ENCODE measurements at regions not wholly inside any gene's neighbourhood (a gene's known extent, or its start where the extent isn't known, plus 50 kb on each side); places are given as distances from the start of the nearest gene placed in this dataset.

- WGBS (ENCODE audit: missing lambda C conversion rate): 3% methylated on average over 1 of the region's 1 CpG
- Histone ChIP-seq H3K4me3 (no peak overlapping the region), H3K9me3 (no peaks in the 10 kb centered on the region; the same call in 2 of the 3 replicates), H3K27ac (no peak overlapping the region), H3K4me2 (no peak overlapping the region), H3K4me1 (no peaks in the 10 kb centered on the region)
- CTCF ChIA-PET: no interaction called here
- TF ChIP-seq ZFP36 (IDR thresholded peaks at IDR 0.05; ENCODE audit: borderline replicate concordance, partially characterized antibody) (no peak), NPAS2 (CRISPR knock-in tag; IDR thresholded peaks at IDR 0.05; ENCODE audit: borderline replicate concordance) (no peak), RFX5 (IDR thresholded peaks at IDR 0.05) (no peak), MYC (IDR thresholded peaks at IDR 0.05; ENCODE audit: borderline replicate concordance, low read length) (no peak), CBX8 (IDR thresholded peaks at IDR 0.05) (no peak), ZSCAN20 (CRISPR knock-in tag; IDR thresholded peaks at IDR 0.05) (no peak), JUN (IDR thresholded peaks at IDR 0.05) (no peak), NR3C1 (IDR thresholded peaks at IDR 0.05) (no peak)
- TF ChIP-seq, protein P1, sequence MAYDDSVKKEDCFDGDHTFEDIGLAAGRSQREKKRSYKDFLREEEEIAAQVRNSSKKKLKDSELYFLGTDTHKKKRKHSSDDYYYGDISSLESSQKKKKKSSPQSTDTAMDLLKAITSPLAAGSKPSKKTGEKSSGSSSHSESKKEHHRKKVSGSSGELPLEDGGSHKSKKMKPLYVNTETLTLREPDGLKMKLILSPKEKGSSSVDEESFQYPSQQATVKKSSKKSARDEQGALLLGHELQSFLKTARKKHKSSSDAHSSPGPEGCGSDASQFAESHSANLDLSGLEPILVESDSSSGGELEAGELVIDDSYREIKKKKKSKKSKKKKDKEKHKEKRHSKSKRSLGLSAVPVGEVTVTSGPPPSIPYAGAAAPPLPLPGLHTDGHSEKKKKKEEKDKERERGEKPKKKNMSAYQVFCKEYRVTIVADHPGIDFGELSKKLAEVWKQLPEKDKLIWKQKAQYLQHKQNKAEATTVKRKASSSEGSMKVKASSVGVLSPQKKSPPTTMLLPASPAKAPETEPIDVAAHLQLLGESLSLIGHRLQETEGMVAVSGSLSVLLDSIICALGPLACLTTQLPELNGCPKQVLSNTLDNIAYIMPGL (CRISPR knock-in tag; IDR thresholded peaks at IDR 0.05; ENCODE audit: borderline replicate concordance): no peak
- TF ChIP-seq, protein P2, sequence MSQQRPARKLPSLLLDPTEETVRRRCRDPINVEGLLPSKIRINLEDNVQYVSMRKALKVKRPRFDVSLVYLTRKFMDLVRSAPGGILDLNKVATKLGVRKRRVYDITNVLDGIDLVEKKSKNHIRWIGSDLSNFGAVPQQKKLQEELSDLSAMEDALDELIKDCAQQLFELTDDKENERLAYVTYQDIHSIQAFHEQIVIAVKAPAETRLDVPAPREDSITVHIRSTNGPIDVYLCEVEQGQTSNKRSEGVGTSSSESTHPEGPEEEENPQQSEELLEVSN (IDR thresholded peaks at IDR 0.05; ENCODE audit: borderline replicate concordance, low read depth): no peak
- POLR2A ChIA-PET: no interaction called here
- ATAC-seq (no peak), DNase-seq (ENCODE audit: low read depth in 1 of 2, low spot score in 1 of 2) (no peak), FAIRE-seq (no peak)
These were observed 317.1 kb upstream of the POT1 start for GRCh38 chr7:125246706-125247105.

- no peak overlapping the region for H3K4me2 ChIP-seq
- no peaks in the 10 kb centered on the region for H3K4me1 ChIP-seq
- DNase-seq (ENCODE audit: low read depth in 1 of 2, low spot score in 1 of 2) (no peak), FAIRE-seq (no peak), ATAC-seq (no peak)
- TF ChIP-seq, protein P3, sequence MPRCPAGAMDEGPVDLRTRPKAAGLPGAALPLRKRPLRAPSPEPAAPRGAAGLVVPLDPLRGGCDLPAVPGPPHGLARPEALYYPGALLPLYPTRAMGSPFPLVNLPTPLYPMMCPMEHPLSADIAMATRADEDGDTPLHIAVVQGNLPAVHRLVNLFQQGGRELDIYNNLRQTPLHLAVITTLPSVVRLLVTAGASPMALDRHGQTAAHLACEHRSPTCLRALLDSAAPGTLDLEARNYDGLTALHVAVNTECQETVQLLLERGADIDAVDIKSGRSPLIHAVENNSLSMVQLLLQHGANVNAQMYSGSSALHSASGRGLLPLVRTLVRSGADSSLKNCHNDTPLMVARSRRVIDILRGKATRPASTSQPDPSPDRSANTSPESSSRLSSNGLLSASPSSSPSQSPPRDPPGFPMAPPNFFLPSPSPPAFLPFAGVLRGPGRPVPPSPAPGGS (IDR thresholded peaks at IDR 0.05): no peak
- TF ChIP-seq KDM1A (IDR thresholded peaks at IDR 0.05; ENCODE audit: low read depth): no peak
- ChIA-PET POLR2A (no interaction called here), CTCF (no interaction called here)
- no peaks in the 10 kb centered on the region; the same call in 2 of the 3 replicates for H3K9me3 ChIP-seq
- no peak overlapping the region for H3K4me3 ChIP-seq
- no peak overlapping the region for H3K27ac ChIP-seq
These were observed 311.9 kb upstream of the POT1 start for GRCh38 chr7:125241548-125241947.

DNA sequence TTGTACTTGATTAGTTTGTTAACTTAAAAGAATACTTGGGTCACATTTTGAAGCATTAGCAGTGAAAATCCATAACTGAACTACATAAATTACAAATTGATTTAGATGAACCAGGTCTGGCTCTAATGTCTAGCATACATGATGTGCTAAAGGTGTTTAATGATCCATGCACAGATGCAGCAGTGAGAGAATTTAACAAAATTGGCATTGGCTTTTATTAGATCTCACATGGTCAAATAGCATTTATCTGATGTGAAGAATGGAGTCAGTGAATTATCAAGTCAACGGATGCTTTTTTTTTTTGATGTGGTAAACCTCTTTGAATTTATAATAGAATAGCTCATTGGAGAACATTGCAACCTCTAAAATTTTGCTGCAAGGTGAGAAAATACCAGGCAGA lies 293.0 kb upstream of the POT1 start:
- TF ChIP-seq, protein P4, sequence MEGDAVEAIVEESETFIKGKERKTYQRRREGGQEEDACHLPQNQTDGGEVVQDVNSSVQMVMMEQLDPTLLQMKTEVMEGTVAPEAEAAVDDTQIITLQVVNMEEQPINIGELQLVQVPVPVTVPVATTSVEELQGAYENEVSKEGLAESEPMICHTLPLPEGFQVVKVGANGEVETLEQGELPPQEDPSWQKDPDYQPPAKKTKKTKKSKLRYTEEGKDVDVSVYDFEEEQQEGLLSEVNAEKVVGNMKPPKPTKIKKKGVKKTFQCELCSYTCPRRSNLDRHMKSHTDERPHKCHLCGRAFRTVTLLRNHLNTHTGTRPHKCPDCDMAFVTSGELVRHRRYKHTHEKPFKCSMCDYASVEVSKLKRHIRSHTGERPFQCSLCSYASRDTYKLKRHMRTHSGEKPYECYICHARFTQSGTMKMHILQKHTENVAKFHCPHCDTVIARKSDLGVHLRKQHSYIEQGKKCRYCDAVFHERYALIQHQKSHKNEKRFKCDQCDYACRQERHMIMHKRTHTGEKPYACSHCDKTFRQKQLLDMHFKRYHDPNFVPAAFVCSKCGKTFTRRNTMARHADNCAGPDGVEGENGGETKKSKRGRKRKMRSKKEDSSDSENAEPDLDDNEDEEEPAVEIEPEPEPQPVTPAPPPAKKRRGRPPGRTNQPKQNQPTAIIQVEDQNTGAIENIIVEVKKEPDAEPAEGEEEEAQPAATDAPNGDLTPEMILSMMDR (IDR thresholded peaks at IDR 0.05): no peak
- TF ChIP-seq HOXA7 (CRISPR knock-in tag; IDR thresholded peaks at IDR 0.05): no peak
- TF ChIP-seq NR3C1 (IDR thresholded peaks at IDR 0.05): no peak
- TF ChIP-seq ZSCAN20 (CRISPR knock-in tag; IDR thresholded peaks at IDR 0.05): no peak
- TF ChIP-seq, protein P5, sequence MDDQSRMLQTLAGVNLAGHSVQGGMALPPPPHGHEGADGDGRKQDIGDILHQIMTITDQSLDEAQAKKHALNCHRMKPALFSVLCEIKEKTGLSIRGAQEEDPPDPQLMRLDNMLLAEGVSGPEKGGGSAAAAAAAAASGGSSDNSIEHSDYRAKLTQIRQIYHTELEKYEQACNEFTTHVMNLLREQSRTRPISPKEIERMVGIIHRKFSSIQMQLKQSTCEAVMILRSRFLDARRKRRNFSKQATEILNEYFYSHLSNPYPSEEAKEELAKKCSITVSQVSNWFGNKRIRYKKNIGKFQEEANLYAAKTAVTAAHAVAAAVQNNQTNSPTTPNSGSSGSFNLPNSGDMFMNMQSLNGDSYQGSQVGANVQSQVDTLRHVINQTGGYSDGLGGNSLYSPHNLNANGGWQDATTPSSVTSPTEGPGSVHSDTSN (IDR thresholded peaks at IDR 0.05): no peak
- no peak for TF ChIP-seq SREBF2 (IDR thresholded peaks at IDR 0.05)
- Histone ChIP-seq H3K4me2 (no peak overlapping the region), H3K9me3 (no peaks in the 10 kb centered on the region), H3K4me3 (no peak overlapping the region), H3K27ac (no peak overlapping the region), H3K4me1 (no peaks in the 10 kb centered on the region)
- no peak for FAIRE-seq
- no peak for DNase-seq (ENCODE audit: low read depth in 1 of 2, low spot score in 1 of 2)
- ChIA-PET POLR2A (no interaction called here), CTCF (no interaction called here)
- WGBS (ENCODE audit: missing lambda C conversion rate): 7% methylated on average over 1 of the region's 1 CpG
- no peak for ATAC-seq
